WTC11 (cell line): ENCODE measurements at regions not wholly inside any gene's neighbourhood (a gene's known extent, or its start where the extent isn't known, plus 50 kb on each side); places are given as distances from the start of the nearest gene placed in this dataset.

Source experiments
- ATAC-seq: fragments of 200-7000 bp; cut with Tn5 transposase; 2 replicates; pipeline ENCODE4 v1.10.0; 2021; ENCODE audit warnings: mild to moderate bottlenecking, moderate library complexity
- CTCF ChIA-PET: fragments of 300-600 bp; sonication (Branson Sonifier 250); formaldehyde crosslinking; loops from one replicate; lab custom pipeline; 2021; ENCODE audit warnings: antibody characterized with exemption; lab: Charles Lee
- POLR2A ChIA-PET: fragments of 350-600 bp; sonication (Branson Sonifier 250); formaldehyde crosslinking; loops from one replicate; lab custom pipeline; 2021; ENCODE audit warnings: antibody characterized with exemption; lab: Charles Lee
- DNase-seq: peaks from one replicate; pipeline ENCODE4 v3.0.0; 2021; ENCODE audit warnings: low spot score
- H3K27ac Mint-ChIP-seq: 2 replicates; pipeline ENCODE4 v1.8.0; 2021; ENCODE audit warnings: mixed read lengths
- H3K27me3 Mint-ChIP-seq: 2 replicates; pipeline ENCODE4 v1.8.0; 2021; ENCODE audit warnings: low read depth, mild to moderate bottlenecking, moderate library complexity, mixed read lengths
- H3K36me3 Mint-ChIP-seq: 2 replicates; pipeline ENCODE4 v1.8.0; 2021; ENCODE audit warnings: mixed read lengths
- H3K4me1 Mint-ChIP-seq: 2 replicates; pipeline ENCODE4 v1.8.0; 2022; ENCODE audit warnings: mixed read lengths
- H3K4me3 Mint-ChIP-seq: 2 replicates; pipeline ENCODE4 v1.8.0; 2021; ENCODE audit warnings: mild to moderate bottlenecking, moderate library complexity, mixed read lengths
- H3K9me3 Mint-ChIP-seq: 2 replicates; pipeline ENCODE4 v1.8.0; 2021; ENCODE audit warnings: mixed read lengths
- ATF1 ChIP-seq: sonication (generic); formaldehyde crosslinking; IDR thresholded peaks from 2 replicates; pipeline ENCODE4 v1.8.1; 2023; ENCODE audit warnings: mild to moderate bottlenecking, moderate library complexity, missing genetic modification reagents
- HMGA2 ChIP-seq: fragments of 250-450 bp; sonication (Bioruptor Pico); IDR thresholded peaks from 2 replicates; pipeline ENCODE4 v1.4.0; 2021; ENCODE audit warnings: mild to moderate bottlenecking, moderate library complexity
- MXD4 ChIP-seq: fragments of 250-450 bp; sonication (Bioruptor Pico); IDR thresholded peaks from 2 replicates; pipeline ENCODE4 v1.8.0; 2021; ENCODE audit warnings: mild to moderate bottlenecking, moderate library complexity, borderline replicate concordance
- MYBL2 ChIP-seq: sonication (generic); formaldehyde crosslinking; IDR thresholded peaks from 2 replicates; pipeline ENCODE4 v1.8.1; 2023; ENCODE audit warnings: mild to moderate bottlenecking, moderate library complexity, missing genetic modification reagents
- NR1H2 ChIP-seq: sonication (generic); formaldehyde crosslinking; IDR thresholded peaks from 2 replicates; pipeline ENCODE4 v1.9.0; 2021; ENCODE audit warnings: mild to moderate bottlenecking, moderate library complexity, missing genetic modification reagents
- SMAD3 ChIP-seq: sonication (generic); formaldehyde crosslinking; IDR thresholded peaks from 2 replicates; pipeline ENCODE4 v1.8.0; 2022; ENCODE audit warnings: missing genetic modification reagents, mild to moderate bottlenecking, borderline replicate concordance
- TCF7 ChIP-seq: sonication (generic); formaldehyde crosslinking; IDR thresholded peaks from 2 replicates; pipeline ENCODE4 v1.8.0; 2022; ENCODE audit warnings: mild to moderate bottlenecking, low read depth, missing genetic modification reagents, moderate library complexity
- TEAD4 ChIP-seq: sonication (generic); formaldehyde crosslinking; IDR thresholded peaks from 2 replicates; pipeline ENCODE4 v1.8.0; 2022; ENCODE audit warnings: mild to moderate bottlenecking, missing genetic modification reagents
- TP53 ChIP-seq: sonication (generic); formaldehyde crosslinking; IDR thresholded peaks from 2 replicates; pipeline ENCODE4 v1.8.1; 2023; ENCODE audit warnings: mild to moderate bottlenecking, missing genetic modification reagents
- ZNF263 ChIP-seq: sonication (generic); formaldehyde crosslinking; IDR thresholded peaks from 2 replicates; pipeline ENCODE4 v1.8.1; 2022; ENCODE audit warnings: low read depth, mild to moderate bottlenecking, moderate library complexity, missing genetic modification reagents
- ZNF423 ChIP-seq: fragments of 250-450 bp; sonication (Bioruptor Pico); IDR thresholded peaks from 2 replicates; pipeline ENCODE4 v2.1.2; 2022; ENCODE audit warnings: mild to moderate bottlenecking, moderate library complexity
- ZNF671 ChIP-seq: fragments of 250-450 bp; sonication (Bioruptor Pico); IDR thresholded peaks from 2 replicates; pipeline ENCODE4 v1.8.0; 2021; ENCODE audit warnings: mild to moderate bottlenecking
- TF ChIP-seq, protein P1 (sequence below): sonication (generic); formaldehyde crosslinking; IDR thresholded peaks from 2 replicates; pipeline ENCODE4 v1.8.1; 2023; ENCODE audit warnings: mild to moderate bottlenecking, missing genetic modification reagents
- TF ChIP-seq, protein P2 (sequence below): sonication (generic); formaldehyde crosslinking; IDR thresholded peaks from 2 replicates; pipeline ENCODE4 v1.8.1; 2022; ENCODE audit warnings: mild to moderate bottlenecking, moderate library complexity, missing genetic modification reagents
- TF ChIP-seq, protein P3 (sequence below): sonication (generic); formaldehyde crosslinking; IDR thresholded peaks from 2 replicates; pipeline ENCODE4 v1.8.1; 2022; ENCODE audit warnings: mild to moderate bottlenecking, missing genetic modification reagents, moderate library complexity, borderline replicate concordance
- TF ChIP-seq, protein P4 (sequence below): sonication (generic); formaldehyde crosslinking; IDR thresholded peaks from 2 replicates; pipeline ENCODE4 v1.8.1; 2023; ENCODE audit warnings: mild to moderate bottlenecking, missing genetic modification reagents, borderline replicate concordance
- TF ChIP-seq, protein P5 (sequence below): fragments of 250-450 bp; sonication (Bioruptor Pico); IDR thresholded peaks from 2 replicates; pipeline ENCODE4 v1.8.0; 2021; ENCODE audit warnings: mild to moderate bottlenecking
- TF ChIP-seq, protein P6 (sequence below): fragments of 200-600 bp; IDR thresholded peaks from 2 replicates; pipeline ENCODE4 v1.8.0; 2022; ENCODE audit warnings: antibody characterized with exemption

DNA sequence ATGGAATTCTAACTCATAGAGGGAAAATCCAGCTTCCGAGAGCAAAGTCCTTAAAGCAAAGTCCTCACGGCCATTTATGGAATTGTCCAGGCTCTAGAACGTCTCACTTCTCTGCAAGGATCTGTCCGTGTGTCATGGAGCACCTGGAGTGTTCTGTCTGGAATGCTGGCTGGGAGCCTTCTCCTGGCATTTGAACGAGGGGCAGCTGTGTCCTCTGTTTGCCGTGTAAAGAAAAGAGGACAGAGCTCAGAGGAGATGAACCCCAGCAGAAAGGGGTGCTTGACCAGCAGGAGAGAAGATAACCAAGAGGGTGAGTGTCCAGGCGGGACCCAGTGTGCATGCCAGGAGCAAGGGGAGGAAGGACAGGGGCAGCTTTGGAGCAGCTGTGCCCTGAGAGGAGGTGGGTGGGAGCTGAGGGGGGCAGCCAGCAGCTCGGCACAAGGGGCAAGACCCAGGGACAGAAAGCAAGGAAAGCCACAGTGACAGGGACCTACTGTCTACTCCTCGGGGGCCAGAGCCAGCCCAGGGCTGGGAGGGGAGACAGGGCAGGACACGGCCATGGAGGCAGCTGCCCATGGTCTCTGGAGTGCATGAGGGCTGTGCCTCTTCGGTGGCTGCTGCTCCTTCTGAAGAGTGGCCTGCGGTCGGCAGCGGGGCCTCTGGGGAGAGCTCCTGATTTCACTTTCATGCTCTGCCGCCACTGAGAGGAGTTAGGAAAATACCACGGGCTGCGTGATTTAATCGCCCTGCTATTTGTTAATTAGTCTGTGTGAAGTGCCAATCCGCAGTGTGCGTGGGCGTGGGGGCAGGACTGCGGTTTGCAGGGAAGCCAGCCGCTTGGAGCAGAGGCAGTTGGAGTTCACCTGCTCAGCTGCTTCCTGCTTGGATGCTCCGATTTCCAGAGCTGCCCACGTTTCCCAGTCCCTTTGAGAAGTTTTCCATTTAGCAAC lies 149.3 kb upstream of the SHH start:
- ChIA-PET POLR2A (no interaction called here), CTCF (interaction anchor here (0.6 kb wide), 1 partner anchor 244 kb away, joined by 3 read pairs; no protein-coding TSS in a partner anchor)
- H3K36me3 Mint-ChIP-seq = peaks cover 23% of the 10 kb centered on the region
- no peaks in the 10 kb centered on the region; the same call in 1 of the 2 replicates for H3K27me3 Mint-ChIP-seq
- TF ChIP-seq MYBL2 (no peak), HMGA2 (CRISPR knock-in tag) (no peak), ATF1 (CRISPR knock-in tag) (no peak), ZNF671 (CRISPR knock-in tag) (no peak), NR1H2 (no peak), ZNF263 (CRISPR knock-in tag) (no peak)
- TF ChIP-seq, protein P1, sequence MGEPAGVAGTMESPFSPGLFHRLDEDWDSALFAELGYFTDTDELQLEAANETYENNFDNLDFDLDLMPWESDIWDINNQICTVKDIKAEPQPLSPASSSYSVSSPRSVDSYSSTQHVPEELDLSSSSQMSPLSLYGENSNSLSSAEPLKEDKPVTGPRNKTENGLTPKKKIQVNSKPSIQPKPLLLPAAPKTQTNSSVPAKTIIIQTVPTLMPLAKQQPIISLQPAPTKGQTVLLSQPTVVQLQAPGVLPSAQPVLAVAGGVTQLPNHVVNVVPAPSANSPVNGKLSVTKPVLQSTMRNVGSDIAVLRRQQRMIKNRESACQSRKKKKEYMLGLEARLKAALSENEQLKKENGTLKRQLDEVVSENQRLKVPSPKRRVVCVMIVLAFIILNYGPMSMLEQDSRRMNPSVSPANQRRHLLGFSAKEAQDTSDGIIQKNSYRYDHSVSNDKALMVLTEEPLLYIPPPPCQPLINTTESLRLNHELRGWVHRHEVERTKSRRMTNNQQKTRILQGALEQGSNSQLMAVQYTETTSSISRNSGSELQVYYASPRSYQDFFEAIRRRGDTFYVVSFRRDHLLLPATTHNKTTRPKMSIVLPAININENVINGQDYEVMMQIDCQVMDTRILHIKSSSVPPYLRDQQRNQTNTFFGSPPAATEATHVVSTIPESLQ (CRISPR knock-in tag) = no peak
- TF ChIP-seq, protein P2, sequence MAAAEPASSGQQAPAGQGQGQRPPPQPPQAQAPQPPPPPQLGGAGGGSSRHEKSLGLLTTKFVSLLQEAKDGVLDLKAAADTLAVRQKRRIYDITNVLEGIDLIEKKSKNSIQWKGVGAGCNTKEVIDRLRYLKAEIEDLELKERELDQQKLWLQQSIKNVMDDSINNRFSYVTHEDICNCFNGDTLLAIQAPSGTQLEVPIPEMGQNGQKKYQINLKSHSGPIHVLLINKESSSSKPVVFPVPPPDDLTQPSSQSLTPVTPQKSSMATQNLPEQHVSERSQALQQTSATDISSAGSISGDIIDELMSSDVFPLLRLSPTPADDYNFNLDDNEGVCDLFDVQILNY (CRISPR knock-in tag) = no peak
- TF ChIP-seq, protein P3, sequence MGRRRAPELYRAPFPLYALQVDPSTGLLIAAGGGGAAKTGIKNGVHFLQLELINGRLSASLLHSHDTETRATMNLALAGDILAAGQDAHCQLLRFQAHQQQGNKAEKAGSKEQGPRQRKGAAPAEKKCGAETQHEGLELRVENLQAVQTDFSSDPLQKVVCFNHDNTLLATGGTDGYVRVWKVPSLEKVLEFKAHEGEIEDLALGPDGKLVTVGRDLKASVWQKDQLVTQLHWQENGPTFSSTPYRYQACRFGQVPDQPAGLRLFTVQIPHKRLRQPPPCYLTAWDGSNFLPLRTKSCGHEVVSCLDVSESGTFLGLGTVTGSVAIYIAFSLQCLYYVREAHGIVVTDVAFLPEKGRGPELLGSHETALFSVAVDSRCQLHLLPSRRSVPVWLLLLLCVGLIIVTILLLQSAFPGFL (CRISPR knock-in tag) = no peak
- TF ChIP-seq, protein P4, sequence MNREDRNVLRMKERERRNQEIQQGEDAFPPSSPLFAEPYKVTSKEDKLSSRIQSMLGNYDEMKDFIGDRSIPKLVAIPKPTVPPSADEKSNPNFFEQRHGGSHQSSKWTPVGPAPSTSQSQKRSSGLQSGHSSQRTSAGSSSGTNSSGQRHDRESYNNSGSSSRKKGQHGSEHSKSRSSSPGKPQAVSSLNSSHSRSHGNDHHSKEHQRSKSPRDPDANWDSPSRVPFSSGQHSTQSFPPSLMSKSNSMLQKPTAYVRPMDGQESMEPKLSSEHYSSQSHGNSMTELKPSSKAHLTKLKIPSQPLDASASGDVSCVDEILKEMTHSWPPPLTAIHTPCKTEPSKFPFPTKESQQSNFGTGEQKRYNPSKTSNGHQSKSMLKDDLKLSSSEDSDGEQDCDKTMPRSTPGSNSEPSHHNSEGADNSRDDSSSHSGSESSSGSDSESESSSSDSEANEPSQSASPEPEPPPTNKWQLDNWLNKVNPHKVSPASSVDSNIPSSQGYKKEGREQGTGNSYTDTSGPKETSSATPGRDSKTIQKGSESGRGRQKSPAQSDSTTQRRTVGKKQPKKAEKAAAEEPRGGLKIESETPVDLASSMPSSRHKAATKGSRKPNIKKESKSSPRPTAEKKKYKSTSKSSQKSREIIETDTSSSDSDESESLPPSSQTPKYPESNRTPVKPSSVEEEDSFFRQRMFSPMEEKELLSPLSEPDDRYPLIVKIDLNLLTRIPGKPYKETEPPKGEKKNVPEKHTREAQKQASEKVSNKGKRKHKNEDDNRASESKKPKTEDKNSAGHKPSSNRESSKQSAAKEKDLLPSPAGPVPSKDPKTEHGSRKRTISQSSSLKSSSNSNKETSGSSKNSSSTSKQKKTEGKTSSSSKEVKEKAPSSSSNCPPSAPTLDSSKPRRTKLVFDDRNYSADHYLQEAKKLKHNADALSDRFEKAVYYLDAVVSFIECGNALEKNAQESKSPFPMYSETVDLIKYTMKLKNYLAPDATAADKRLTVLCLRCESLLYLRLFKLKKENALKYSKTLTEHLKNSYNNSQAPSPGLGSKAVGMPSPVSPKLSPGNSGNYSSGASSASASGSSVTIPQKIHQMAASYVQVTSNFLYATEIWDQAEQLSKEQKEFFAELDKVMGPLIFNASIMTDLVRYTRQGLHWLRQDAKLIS (CRISPR knock-in tag) = no peak
- ATAC-seq (no peak), DNase-seq (no peak)
- no peak overlapping the region for H3K4me3 Mint-ChIP-seq
- H3K4me1 Mint-ChIP-seq = no peaks in the 10 kb centered on the region
- H3K9me3 Mint-ChIP-seq = peaks cover 40% of the 10 kb centered on the region
- H3K27ac Mint-ChIP-seq = no peak overlapping the region

DNA sequence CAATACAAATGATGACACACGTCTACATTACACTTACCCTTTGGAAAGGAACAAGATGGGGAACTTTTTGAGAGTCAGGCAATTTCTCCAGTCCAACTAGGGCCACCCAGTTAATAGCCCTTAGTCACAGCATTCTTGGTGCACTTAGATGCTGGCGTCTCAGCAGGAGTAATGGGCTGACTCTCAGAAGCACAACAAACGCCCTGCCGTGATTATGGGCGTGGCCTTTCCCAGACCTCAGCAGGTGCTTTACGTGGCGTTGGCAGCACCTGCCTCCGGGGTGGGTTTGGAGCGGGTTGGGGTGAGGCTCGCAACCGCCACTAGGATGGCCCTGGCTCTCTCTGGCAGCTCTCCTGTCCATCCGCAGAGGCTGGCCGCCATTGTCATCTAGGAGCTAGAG lies 147.6 kb upstream of the SHH start:
- no peaks in the 10 kb centered on the region for H3K4me1 Mint-ChIP-seq
- H3K36me3 Mint-ChIP-seq = peaks cover 30% of the 10 kb centered on the region
- peaks cover 45% of the 10 kb centered on the region for H3K9me3 Mint-ChIP-seq
- ATAC-seq (no peak), DNase-seq (no peak)
- POLR2A ChIA-PET = no interaction called here
- CTCF ChIA-PET = no interaction called here
- TF ChIP-seq ZNF423 (peak; percentile 26; the same call in 1 of the 2 replicates), SMAD3 (CRISPR knock-in tag) (no peak)
- H3K27me3 Mint-ChIP-seq = no peaks in the 10 kb centered on the region; the same call in 1 of the 2 replicates
- H3K27ac Mint-ChIP-seq = no peak overlapping the region
- no peak overlapping the region for H3K4me3 Mint-ChIP-seq

DNA sequence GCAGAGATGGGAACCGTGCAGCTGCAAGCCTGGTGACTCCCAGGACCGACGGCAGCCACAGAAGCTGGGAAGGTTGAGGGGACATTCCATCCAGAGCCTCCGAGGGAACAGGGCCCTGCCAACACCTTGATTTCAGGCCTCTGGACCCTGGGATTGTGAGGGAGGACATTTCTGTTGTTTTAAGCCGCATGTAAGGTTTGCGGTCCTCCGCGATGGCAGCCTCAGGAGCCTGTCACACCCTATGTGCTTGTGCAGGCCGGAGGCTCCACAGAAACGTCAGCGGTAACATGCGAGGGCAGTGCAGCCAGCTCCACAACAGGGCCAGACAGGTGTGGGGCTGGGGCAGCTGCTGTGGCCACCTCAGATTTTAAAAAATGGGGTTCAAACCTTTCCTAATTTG lies 144.7 kb upstream of the SHH start:
- Mint-ChIP-seq H3K27me3 (no peaks in the 10 kb centered on the region; the same call in 1 of the 2 replicates), H3K36me3 (peaks cover 33% of the 10 kb centered on the region), H3K27ac (no peak overlapping the region), H3K4me1 (no peaks in the 10 kb centered on the region), H3K9me3 (peaks cover 41% of the 10 kb centered on the region), H3K4me3 (no peak overlapping the region)
- CTCF ChIA-PET = no interaction called here
- POLR2A ChIA-PET = no interaction called here
- ATAC-seq = no peak
- no peak for DNase-seq
- TF ChIP-seq, protein P5, sequence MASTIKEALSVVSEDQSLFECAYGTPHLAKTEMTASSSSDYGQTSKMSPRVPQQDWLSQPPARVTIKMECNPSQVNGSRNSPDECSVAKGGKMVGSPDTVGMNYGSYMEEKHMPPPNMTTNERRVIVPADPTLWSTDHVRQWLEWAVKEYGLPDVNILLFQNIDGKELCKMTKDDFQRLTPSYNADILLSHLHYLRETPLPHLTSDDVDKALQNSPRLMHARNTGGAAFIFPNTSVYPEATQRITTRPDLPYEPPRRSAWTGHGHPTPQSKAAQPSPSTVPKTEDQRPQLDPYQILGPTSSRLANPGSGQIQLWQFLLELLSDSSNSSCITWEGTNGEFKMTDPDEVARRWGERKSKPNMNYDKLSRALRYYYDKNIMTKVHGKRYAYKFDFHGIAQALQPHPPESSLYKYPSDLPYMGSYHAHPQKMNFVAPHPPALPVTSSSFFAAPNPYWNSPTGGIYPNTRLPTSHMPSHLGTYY (CRISPR knock-in tag) = no peak
- TF ChIP-seq ATF1 (CRISPR knock-in tag) = no peak
- TF ChIP-seq, protein P6, sequence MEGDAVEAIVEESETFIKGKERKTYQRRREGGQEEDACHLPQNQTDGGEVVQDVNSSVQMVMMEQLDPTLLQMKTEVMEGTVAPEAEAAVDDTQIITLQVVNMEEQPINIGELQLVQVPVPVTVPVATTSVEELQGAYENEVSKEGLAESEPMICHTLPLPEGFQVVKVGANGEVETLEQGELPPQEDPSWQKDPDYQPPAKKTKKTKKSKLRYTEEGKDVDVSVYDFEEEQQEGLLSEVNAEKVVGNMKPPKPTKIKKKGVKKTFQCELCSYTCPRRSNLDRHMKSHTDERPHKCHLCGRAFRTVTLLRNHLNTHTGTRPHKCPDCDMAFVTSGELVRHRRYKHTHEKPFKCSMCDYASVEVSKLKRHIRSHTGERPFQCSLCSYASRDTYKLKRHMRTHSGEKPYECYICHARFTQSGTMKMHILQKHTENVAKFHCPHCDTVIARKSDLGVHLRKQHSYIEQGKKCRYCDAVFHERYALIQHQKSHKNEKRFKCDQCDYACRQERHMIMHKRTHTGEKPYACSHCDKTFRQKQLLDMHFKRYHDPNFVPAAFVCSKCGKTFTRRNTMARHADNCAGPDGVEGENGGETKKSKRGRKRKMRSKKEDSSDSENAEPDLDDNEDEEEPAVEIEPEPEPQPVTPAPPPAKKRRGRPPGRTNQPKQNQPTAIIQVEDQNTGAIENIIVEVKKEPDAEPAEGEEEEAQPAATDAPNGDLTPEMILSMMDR = no peak
- no peak for TF ChIP-seq TP53
- no peak for TF ChIP-seq TCF7
- no peak for TF ChIP-seq TEAD4 (CRISPR knock-in tag)
- TF ChIP-seq MXD4 (CRISPR knock-in tag) = no peak
